Activated T-cell treated with anti-CD3 and anti-CD28 coated beads for 24 hours (primary cell): ENCODE measurements at regions not wholly inside any gene's neighbourhood (a gene's known extent, or its start where the extent isn't known, plus 50 kb on each side); places are given as distances from the start of the nearest gene placed in this dataset.

Experiments used
- DNase-seq: peaks from one replicate; pipeline ENCODE4 v3.0.0-alpha.2; 2020; ENCODE audit warnings: low read depth

DNA sequence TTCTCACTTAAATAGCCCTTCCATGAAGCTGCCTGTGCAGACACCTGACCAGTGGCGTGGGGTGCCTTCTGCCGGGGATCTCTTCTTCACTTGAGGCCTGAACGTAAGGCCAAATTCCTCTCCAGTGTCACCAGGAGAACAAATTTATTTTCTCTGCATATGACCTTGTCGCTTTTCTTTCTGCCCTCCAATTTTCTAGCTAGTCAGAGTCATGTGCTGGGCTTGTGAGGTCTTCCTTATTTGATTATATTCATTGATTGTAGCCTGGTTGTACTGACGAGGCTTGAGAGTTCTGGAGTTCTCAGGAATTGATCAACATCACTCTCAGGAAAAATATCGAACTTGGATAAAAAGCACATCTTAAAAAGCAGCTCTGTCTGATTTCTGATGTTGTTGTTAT, 255.7 kb downstream of the BUB3 start:
- DNase-seq, result no peak

GRCh38 chr10:123413353-123413752, 252.8 kb upstream of the GPR26 start:
- no peak for DNase-seq

GRCh38 chr10:123415523-123415922, 250.6 kb upstream of the GPR26 start:
- no peak for DNase-seq

- DNase-seq, result no peak
These were observed 248.7 kb upstream of the GPR26 start for GRCh38 chr10:123417414-123417813.

DNA sequence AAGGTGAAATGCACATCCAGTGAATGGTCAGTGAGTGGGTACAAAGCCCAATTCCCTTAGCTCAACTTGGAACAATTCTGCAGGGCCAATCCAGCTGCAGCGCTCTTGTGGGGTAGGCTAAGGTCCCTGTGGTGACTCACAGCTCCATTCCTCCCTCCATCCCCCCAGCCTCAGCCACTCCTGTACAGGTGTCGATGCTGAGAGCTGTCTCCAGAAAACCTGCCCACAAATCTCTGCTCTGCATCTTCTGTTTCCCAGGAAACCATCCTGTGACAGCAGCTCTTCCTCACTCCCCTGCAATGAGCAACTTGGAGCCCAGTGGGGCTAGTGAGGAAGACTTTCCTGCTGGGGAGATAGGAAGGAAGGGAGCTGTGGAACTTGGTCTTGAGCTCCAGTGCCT, 244.7 kb upstream of the GPR26 start:
- no peak for DNase-seq

DNA sequence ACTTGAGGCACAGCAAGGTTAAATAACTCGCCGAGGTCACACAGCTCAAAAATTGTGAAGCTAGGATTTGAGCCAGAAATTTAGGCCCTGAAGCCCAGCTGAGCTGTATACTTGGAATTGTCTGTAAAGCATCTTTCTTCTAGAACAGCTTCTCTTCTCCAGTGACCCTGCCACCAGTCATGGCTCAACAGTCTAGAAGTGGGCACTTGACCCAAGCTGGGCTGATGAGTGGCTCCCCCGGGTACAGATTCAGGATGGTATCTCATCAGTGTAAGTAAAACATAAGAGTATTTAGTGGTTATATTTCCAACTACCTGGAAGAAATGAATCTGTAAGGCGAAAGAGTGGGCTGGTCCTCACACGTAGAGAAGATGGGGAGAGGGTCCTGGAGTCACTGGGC, 243.9 kb upstream of the GPR26 start:
- DNase-seq, result no peak

- DNase-seq, result no peak
These were observed 241.6 kb upstream of the GPR26 start for GRCh38 chr10:123424537-123424936.

- DNase-seq, result no peak
These were observed 240.5 kb upstream of the GPR26 start for GRCh38 chr10:123425680-123426079.

- DNase-seq, result no peak
These were observed 238.9 kb upstream of the GPR26 start for GRCh38 chr10:123427165-123427786.

DNA sequence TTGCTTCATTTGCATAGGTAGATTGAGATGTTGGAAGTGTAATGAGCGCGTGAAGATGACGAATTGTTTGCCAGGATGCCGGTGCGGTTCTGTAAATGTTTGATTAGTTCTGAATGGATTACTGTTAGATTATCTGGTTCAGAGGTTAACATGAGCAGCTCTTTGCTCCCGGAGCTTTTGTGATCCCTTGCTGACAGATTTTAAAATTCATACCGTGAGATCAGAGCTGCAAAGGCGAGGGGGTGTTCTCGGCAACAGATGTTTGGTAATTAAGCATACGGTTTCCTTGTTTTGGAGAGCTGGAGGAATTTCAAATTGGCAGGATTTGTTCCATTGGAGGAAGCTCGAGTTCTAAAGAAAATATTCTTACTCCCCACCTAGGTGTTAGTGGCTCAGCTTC, 237.8 kb upstream of the GPR26 start:
- no peak for DNase-seq

DNA sequence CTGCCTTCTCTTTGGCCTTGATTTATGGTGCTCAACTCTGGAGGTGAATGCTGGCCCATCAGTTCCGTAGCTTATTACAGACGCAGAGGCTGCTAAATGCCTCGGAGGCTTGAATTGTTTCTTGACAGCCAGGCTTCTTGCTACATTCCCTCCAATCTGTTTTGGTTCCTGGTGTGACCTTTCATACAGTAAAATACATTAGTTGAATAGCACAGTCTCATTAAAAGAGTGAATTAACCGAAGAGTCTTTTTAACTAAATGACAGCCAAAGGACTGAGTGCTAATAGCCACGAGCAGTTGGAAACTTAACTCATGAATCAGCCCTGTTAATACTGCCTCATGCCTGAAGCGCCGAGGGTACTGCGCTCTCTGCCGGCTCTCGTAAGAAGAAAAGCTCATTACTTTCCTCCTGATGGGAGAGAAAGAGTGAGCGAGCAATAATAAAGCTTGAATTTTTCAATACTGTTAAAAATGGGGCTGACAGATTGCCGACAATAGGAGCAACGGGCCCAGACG, 236.4 kb upstream of the GPR26 start:
- no peak for DNase-seq

DNA sequence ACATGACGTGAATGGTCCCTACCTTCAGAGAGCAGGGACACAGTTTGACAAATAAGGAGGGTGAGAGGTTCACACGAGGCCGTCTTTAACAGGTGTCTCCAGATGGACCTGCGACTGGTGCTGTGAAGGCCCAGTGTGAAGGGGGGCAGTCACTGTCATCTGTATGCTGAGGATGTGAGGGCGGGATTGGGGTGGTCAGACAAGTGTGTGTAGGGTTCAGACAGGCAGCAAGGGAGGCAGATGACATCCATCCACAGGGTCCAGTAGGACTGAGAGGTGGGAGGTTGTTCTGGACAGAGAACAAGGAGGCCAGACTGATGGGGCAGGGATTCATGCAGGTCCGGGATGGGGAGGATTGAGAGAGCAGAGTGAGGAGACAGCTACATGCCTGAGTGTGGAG, 232.6 kb upstream of the GPR26 start:
- DNase-seq, result no peak

DNA sequence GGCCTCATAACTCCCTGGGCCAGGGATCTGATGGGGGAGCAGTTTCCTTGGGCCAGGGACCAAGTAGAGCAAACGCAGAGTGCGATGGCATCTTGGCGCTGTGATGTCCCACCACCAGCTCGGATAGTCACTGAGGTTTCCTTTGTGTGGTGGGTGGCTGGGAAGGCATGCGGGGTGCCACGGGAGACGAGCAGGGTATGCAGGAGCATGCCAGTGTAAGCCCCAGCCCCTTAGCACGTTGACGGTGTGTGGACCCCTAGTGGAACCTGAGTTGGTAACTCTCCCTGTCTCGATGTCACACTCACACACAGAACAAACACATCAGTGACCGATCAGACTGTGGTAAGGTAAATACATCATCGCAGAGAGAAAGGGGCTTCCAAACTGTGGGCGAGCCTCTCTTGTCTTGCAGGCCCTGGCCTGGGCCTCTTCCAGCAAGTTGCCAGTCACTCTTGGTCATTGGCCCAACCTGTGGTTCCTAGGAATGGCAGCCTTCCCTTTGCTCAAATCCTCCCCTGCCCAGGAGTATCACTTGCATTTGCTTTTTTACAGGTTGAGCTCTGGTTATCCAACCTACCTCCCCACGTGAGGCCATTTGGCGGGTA, 231.6 kb upstream of the GPR26 start:
- DNase-seq, result no peak

DNA sequence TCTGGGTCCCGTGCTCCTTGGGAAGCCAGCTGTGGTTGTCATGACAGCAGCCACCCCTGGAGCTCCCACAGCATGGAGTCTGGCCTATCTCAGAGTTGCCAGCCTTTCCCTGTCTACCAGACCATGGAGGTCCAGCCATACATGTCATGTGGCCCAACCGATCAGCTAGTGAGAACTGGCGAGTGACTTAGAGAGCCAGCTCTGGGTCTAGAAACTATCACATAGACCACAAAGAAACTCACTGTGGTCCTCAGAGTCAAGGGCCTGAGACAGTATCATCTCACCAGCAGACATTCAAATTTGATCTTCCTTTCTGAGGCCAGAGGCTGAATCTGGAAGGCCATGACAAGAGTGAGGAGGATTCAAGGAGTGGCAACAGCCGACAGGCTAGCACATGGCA, 223.3 kb upstream of the GPR26 start:
- DNase-seq, result no peak

GRCh38 chr10:123443924-123444323, 222.2 kb upstream of the GPR26 start:
- DNase-seq, result no peak

DNA sequence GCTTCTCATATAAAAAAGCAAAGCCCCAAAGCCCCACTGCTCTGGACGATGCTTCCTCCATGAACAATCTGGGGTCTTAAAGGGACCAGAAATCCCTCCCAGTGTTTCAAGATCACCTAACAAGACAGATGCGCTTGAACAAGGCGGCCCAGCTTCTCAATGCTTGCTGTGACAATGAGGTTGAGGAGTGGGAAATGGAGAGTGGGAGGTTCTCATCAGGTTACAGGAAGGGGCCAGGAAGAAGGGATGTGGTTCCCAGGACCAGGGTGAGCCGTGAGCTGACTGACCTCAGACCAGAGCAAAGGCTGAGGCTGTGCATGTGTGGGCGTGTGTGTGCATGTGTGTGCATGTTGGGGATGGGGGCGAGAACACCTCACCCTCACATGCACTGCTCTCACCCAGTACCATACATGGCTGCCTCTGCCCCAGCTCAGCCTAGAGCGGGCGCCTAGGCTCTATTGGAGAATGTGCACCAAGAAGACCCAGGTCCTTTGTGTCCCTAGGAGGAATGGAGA, 220.8 kb upstream of the GPR26 start:
- no peak for DNase-seq

DNA sequence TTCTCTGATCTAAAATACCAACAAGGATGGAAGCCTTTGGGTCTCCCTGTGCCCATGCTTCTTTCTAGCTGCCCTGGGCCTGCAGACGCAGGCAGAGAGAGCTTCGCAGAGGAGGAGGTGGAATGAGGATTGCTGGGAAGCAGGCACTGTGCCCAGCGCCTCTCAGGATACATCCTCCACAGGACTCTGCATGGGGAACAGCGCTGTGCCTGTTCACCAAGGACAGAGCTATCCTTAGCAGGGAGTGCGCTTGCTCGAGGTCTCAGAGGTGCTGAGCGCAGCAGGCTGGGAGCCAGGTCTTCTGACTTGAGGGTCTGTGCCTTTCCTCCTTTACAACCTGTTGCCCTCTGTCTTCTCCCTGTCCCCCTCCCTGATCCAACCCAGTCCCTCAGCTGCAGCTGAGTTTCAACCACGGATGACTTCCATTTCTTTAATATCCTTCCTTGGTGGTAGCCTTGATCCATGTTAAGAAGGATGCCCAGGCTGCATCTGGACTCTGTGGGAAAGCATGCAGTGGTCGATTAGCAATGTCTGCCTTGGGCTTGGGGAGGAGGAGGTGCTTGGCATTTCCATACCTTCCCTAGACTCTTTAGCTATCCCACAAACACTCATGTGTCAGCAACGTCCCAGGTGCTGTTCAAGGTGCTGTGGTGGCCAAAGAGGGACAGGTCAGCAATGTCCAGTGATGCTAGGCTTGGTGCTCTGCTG, 219.6 kb upstream of the GPR26 start:
- no peak for DNase-seq

DNA sequence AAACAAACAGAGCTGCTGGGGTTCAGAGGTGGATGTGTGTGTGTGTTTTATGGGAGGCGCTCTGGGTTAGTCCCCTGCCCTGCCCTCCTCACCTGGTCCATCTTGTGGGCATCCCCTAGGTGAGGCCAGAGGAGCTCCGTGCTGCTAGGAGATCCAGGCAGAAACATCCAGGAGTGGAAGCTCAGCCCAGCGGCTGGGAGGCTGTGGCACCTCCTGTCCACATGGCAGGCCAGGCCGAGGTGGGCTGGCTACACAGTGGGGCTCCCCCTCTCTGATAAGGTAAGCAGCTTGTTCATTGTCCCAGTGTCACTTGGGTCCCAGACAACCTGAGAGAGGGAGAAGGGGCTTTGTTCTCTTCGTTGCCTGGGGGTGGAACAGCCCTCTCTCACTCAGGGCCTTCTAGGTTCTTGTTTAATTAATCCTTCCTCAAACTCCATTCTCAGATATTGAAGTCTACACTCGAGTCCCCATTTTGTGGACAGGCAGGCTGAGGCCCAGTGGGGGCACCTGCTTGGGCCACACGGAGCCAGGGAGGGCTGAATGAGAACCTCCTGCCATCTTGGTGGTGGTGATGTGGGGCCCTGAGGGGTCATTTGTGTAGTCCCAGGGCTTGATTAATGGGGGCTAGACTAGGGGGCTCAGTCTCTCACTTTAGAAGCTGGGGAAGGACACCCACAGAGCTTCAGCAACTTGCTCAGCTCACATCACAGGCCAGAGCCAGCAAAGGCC, 216.8 kb upstream of the GPR26 start:
- no peak for DNase-seq

DNA sequence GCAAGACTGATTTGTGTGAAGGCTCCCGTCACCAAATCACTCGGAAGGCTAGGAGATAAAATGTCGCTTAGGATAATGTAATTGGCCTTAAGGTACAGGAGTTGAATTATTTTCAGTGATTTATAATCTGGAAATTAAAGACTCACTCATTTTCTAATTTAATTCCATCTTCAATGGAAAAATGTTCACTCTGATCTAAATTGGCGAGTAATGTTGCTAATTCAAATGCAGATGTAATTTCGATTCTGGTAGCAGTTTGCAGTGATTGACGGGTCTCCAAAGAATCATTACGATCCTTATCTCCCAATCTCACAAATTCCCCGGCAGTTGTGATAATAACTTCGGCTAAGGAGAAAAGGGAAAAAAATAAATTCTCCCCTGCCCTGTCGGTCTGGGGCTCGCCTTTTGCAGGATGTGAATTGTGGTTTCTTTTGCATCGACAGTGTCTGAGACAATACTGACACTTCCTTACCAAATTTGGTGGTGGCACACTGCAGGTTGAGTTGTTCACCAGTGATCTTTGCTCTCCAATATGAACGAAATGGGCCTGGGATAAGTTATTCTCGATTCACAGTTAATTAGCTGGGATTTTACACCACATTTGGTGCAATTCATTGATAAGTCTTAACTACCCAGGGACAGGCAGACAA, 215.1 kb upstream of the GPR26 start:
- DNase-seq, result no peak

GRCh38 chr10:123451618-123452245, 214.4 kb upstream of the GPR26 start:
- DNase-seq, result no peak

DNA sequence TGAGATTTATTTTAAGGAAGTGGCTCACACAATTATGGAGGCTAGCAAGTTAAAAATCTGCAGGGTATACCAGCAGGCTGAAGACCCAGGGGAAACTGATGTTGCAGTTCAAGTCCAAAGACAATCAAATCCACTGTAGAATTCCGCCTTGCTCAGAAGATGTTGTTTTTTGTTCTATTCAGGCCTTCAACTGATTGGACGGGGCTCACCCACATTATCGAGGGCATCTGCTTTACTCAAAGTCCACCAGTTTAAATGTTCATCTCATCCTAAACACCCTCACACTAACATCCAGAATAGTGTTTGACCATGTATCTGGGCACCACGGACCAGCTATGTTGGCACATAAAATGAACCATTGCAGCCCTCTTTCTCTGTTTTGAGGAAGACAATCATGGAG, 211.2 kb upstream of the GPR26 start:
- DNase-seq, result no peak

GRCh38 chr10:123455861-123456260, 210.3 kb upstream of the GPR26 start:
- no peak for DNase-seq
